Psoas muscle (tissue), 7 donors: ENCODE measurements at regions not wholly inside any gene's neighbourhood (a gene's known extent, or its start where the extent isn't known, plus 50 kb on each side); places are given as distances from the start of the nearest gene placed in this dataset.
"Not testable (repeated sequence)": the region's sequence is repeated elsewhere in the genome, so short reads cannot be mapped to it uniquely, and the experiment has no call there.

Experiments used
- ATAC-seq, 4 donors: fragments of 200-7000 bp; cut with Tn5 transposase; one replicate each; pipeline ENCODE4 v1.9.1; 2020; ENCODE audit warnings: moderate library complexity in 3 of 4, mild to moderate bottlenecking in 2 of 4
- DNase-seq, 2 donors: peaks; one replicate each; pipeline ENCODE4 v3.0.0-alpha.2; 2020
- H3K27ac ChIP-seq: fragments of 200-600 bp; one replicate; pipeline ENCODE4 v1.8.0; 2022
- H3K27me3 ChIP-seq, 3 donors: fragments of 200-600 bp in 1 of 3; one replicate each; pipeline versions ENCODE4 v1.6.1 to v1.8.0; 2013 to 2022; ENCODE audit warnings: low read length in 2 of 3, mild to moderate bottlenecking in 2 of 3, moderate library complexity in 1 of 3; ENCODE audit not compliant: insufficient read depth in 3 of 3
- H3K36me3 ChIP-seq, 2 donors: fragments of 200-600 bp in 1 of 2; one replicate each; pipeline versions ENCODE4 v1.6.1 to v1.8.0; 2013 to 2022; ENCODE audit warnings: low read depth in 1 of 2, mild to moderate bottlenecking in 1 of 2, moderate library complexity in 1 of 2; ENCODE audit not compliant: insufficient read depth in 1 of 2
- H3K4me1 ChIP-seq: fragments of 200-600 bp; one replicate; pipeline ENCODE4 v1.8.0; 2022
- H3K4me3 ChIP-seq: fragments of 200-600 bp; one replicate; pipeline ENCODE4 v1.8.0; 2022; ENCODE audit warnings: mild to moderate bottlenecking
- H3K9me3 ChIP-seq: fragments of 200-600 bp; one replicate; pipeline ENCODE4 v1.8.0; 2022
- WGBS, 3 donors: extraction: QIAGEN DNeasy Blood & Tissue Kit; methylation state at CpG; one replicate each; pipeline versions ENCODE4 v1.1.6 to v1.1.7; 2013; 5-methylcytosine and 5-hydroxymethylcytosine counted together
- intact Hi-C, 2 donors: fragments of 100-400 bp; cut with DNase I; formaldehyde crosslinking; loops; one replicate each; pipeline versions ENCODE4 v1.11.0 to v1.14.2; 2022
- TF ChIP-seq, protein P1 (sequence below): fragments of 200-600 bp; IDR thresholded peaks from one replicate; pipeline ENCODE4 v1.8.0; 2022; ENCODE audit warnings: antibody characterized with exemption
- donor health status: healthy with polysubstance abuse.
- donor health status: DM: no; HTN: no; CAD: no; lungs with moderate emphysema.
- donor health status: Bipolar disorder and iron deficiency.
- donor health status: healthy.
- donor health status: DM: yes; HTN: yes; CAD: no.
- donor health status: DM: no; HTN: no; CAD: no.
- donor health status: DM: yes; HTN: yes; CAD: no.

DNA sequence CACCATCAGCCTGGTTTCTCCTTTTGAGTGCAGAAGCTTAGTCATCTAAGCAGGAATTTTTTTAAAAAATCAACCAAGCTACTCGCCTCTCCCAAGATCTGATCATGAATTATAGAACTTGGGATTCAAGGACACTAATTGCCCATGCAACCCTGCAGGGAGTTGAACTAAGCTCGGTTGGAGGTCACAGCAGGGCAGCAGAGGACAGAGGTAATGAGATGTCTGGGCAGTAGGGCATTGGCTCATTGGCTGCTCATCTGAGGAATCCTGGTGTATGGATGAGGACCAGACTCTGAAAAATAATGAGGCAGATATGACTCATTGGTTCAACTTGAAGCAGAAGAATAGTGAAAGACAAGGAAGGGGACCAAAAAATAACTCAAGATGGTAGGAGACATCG is 111.8 kb upstream of the TLE1 start:
- no peak overlapping the region for H3K27ac ChIP-seq
- TF ChIP-seq, protein P1, sequence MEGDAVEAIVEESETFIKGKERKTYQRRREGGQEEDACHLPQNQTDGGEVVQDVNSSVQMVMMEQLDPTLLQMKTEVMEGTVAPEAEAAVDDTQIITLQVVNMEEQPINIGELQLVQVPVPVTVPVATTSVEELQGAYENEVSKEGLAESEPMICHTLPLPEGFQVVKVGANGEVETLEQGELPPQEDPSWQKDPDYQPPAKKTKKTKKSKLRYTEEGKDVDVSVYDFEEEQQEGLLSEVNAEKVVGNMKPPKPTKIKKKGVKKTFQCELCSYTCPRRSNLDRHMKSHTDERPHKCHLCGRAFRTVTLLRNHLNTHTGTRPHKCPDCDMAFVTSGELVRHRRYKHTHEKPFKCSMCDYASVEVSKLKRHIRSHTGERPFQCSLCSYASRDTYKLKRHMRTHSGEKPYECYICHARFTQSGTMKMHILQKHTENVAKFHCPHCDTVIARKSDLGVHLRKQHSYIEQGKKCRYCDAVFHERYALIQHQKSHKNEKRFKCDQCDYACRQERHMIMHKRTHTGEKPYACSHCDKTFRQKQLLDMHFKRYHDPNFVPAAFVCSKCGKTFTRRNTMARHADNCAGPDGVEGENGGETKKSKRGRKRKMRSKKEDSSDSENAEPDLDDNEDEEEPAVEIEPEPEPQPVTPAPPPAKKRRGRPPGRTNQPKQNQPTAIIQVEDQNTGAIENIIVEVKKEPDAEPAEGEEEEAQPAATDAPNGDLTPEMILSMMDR, result no peak
- DNase-seq (no peak), ATAC-seq (no peak)
- no peaks in the 10 kb centered on the region for H3K4me1 ChIP-seq
- H3K27me3 ChIP-seq, result no peaks in the 10 kb centered on the region
- H3K36me3 ChIP-seq, result no peaks in the 10 kb centered on the region
- intact Hi-C loops, result no loop called here
- WGBS, 3 donors, result 48 to 70% (median 60%) methylated on average over 3 of the region's 3 CpGs
- H3K4me3 ChIP-seq, result no peak overlapping the region
- H3K9me3 ChIP-seq, result no peaks in the 10 kb centered on the region

DNA sequence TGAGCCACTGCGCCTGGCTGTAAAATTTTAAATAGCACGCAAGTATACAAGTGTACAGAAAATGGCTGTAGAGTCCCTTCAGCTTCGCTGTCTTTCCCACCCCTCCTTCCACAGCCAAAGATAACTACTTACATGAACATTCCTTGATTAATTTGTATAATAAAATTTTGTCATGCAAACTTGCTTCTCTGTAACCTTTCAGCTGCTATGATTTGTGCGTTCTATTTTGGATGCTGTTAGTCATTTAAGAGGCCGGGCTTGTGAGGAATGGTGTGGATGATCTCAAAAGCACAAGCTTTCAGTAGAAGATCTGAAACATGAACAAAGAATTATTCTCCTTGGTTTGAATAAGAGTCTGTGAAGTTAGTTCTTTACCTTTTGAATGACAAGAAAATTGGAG is 115.0 kb upstream of the TLE1 start:
- Histone ChIP-seq H3K4me1 (no peaks in the 10 kb centered on the region), H3K9me3 (no peaks in the 10 kb centered on the region), H3K27ac (no peak overlapping the region), H3K36me3 (no peaks in the 10 kb centered on the region), H3K4me3 (no peak overlapping the region), H3K27me3 (no peaks in the 10 kb centered on the region)
- intact Hi-C loops, result no loop called here
- TF ChIP-seq, protein P1, result no peak
- 75 to 90% (median 77%) methylated on average over 5 of the region's 5 CpGs for WGBS, 3 donors
- DNase-seq, result no peak
- ATAC-seq, result no peak

DNA sequence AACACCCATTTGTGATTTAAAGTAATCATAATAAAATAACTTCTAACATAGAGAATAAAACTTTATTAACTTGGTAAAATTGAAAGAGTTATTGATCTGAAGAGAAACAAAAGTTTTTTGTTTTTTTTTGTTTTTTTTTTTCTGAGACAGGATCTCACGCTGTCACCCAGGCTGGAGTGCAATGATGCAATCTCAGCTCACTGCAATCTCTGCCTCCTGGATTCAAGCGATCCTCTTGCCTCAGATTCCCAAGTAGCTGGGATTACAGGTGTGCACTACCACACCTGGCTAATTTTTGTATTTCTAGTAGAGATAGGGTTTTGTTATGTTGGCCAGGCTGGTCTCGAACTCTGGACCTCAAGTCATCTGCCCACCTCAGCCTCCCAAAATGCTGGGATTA is 116.5 kb upstream of the SPATA31D4 start:
- peaks cover 16% of the 10 kb centered on the region for H3K4me1 ChIP-seq
- H3K36me3 ChIP-seq, H3K27ac ChIP-seq, DNase-seq, H3K4me3 ChIP-seq, ATAC-seq, H3K27me3 ChIP-seq, H3K9me3 ChIP-seq, intact Hi-C loops: not testable (repeated sequence)
- 94 to 96% (median 96%) methylated on average over 3 of the region's 3 CpGs for WGBS, 3 donors

DNA sequence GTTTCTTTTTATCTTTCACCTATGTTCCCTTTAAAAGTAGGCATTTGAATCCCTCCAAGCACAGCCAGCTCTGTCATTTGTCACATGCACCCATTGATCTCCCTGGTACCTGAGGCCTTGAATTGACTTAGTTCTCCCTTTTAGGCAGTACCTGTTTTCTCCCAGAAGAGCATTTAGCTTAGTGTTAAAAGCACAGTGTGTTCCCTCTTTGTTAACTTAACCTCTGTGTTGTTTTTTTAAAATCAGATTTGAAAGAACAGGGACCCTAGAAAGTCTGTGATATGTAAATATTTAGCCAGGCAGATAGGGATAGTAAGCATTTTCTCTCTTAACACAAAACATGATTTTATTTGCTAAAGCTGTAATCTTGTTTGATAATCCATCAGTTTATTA is 113.8 kb upstream of the SPATA31D4 start:
- no peak for DNase-seq
- H3K27ac ChIP-seq, result no peak overlapping the region

DNA sequence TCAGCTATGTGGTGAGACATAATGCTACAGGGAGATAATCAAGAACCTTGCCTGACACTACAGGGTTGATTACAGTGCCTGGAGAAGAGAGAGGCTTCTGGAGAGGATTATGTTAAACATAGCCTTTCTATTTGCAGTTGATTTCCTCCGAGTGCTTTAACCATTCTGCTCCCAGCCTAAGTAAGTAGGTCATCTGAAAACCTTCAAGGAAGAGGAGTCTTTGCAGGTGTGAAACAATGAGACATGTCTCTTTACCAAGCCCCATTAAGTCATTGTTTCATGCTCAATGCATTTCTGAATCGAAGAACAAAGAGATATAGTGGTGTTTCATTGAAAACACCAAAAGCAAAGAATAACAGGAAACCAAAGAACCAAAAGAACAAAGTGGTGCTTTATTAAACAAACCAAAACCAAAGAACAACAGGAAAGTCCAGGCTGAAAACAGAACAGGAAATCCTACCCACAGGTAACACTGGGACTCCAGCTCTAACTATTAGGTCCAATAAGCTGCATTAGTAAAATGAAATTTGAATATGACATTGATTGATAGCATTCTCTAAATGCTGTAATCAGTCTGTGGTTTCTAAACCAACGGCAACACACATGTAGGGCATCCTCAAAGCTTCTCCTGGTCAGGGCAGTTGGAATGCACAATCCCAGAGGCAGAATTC is 113.3 kb upstream of the SPATA31D4 start:
- no peak for DNase-seq
- Histone ChIP-seq H3K4me3 (no peak overlapping the region), H3K27ac (no peak overlapping the region), H3K36me3 (no peaks in the 10 kb centered on the region), H3K27me3 (no peaks in the 10 kb centered on the region), H3K4me1 (peaks cover 16% of the 10 kb centered on the region), H3K9me3 (no peaks in the 10 kb centered on the region)
- intact Hi-C loops, result no loop called here
- ATAC-seq, result peak in 2 of 4 donors; percentile 41 to 53
- TF ChIP-seq, protein P1, result no peak
- 22 to 27% (median 25%) methylated on average over 3 of the region's 3 CpGs for WGBS, 3 donors

More for the DNA sequence above, 113.8 kb upstream of the SPATA31D4 start:
- H3K4me1 ChIP-seq, result peaks cover 16% of the 10 kb centered on the region
- intact Hi-C loops, result no loop called here
- no peaks in the 10 kb centered on the region for H3K9me3 ChIP-seq
- no peaks in the 10 kb centered on the region for H3K27me3 ChIP-seq
- H3K36me3 ChIP-seq, result no peaks in the 10 kb centered on the region
- H3K4me3 ChIP-seq, result no peak overlapping the region
- TF ChIP-seq, protein P1, result no peak
- no peak for ATAC-seq
